GM12875 (cell line): ENCODE measurements at regions not wholly inside any gene's neighbourhood (a gene's known extent, or its start where the extent isn't known, plus 50 kb on each side); places are given as distances from the start of the nearest gene placed in this dataset.
"Not testable (repeated sequence)": the region's sequence is repeated elsewhere in the genome, so short reads cannot be mapped to it uniquely, and the experiment has no call there.

Experiments used
- H3K4me3 ChIP-seq: one replicate; pipeline ENCODE4 v1.5.1; 2011; ENCODE audit warnings: low read depth, low read length, control low read depth
- TF ChIP-seq, protein P1 (sequence below): IDR thresholded peaks from 2 replicates; pipeline ENCODE4 v1.5.1; 2011; ENCODE audit warnings: low read depth, mild to moderate bottlenecking, control low read depth, inconsistent platforms, low read length, moderate library complexity, borderline replicate concordance; ENCODE audit not compliant: insufficient read depth

DNA sequence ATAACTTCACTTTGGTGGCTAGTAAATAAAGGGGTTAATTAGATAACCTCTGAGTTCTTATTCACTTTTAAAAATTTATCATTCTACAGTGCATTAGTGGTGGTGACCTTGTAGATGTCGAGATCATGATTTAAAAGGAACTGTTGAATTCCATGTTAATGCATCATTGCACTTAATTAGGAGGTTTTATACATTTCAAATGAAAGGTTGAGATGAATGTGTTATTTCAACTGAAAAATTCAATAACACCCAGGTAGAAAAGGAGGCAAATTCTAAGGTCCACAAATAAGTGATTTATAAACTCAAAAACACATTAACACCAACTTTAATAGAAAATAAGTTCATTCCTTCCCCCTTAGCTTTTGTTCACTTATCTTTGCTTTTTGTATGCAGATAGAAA is 58.3 kb upstream of the TMEM170B start:
- no peak overlapping the region for H3K4me3 ChIP-seq
- TF ChIP-seq, protein P1, sequence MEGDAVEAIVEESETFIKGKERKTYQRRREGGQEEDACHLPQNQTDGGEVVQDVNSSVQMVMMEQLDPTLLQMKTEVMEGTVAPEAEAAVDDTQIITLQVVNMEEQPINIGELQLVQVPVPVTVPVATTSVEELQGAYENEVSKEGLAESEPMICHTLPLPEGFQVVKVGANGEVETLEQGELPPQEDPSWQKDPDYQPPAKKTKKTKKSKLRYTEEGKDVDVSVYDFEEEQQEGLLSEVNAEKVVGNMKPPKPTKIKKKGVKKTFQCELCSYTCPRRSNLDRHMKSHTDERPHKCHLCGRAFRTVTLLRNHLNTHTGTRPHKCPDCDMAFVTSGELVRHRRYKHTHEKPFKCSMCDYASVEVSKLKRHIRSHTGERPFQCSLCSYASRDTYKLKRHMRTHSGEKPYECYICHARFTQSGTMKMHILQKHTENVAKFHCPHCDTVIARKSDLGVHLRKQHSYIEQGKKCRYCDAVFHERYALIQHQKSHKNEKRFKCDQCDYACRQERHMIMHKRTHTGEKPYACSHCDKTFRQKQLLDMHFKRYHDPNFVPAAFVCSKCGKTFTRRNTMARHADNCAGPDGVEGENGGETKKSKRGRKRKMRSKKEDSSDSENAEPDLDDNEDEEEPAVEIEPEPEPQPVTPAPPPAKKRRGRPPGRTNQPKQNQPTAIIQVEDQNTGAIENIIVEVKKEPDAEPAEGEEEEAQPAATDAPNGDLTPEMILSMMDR = no peak

DNA sequence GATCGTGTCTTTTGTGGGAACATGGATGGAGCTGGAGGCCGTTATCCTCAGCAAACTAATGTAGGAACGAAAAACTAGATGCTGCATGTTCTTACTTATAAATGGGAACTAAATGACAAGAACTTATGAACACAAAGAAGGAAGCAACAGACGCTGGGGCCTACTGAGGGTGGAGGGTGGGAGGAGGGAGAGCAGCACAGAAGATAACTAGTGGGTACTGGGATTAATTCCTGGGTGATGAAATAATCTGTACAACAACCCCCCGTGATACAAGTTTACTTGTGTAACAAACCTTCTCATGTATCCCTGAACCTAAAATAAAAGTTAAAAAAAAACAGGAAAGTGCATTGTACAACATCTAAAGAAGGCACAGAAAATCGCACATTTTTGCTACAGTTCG is 59.0 kb upstream of the TMEM170B start:
- H3K4me3 ChIP-seq = no peak overlapping the region
- TF ChIP-seq, protein P1 = no peak

DNA sequence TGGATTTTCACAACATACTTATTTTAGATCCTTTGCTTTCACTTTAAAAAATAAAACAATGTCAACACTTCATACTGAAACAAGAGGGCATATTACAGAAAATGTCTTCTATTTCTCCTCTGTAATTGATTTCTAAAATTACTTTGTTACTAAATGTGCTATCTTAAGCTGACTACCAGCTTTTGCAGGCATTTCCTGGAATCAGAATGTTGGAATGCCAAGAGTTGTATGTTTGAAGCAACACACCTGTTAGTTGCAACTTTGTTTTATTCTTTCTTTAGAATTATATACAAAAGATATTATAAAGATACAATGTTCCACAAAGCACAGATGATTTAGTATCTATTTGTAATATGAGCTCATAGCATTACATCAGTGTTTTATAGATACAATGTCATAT is 62.5 kb upstream of the TMEM170B start:
- TF ChIP-seq, protein P1 = no peak
- no peak overlapping the region for H3K4me3 ChIP-seq

DNA sequence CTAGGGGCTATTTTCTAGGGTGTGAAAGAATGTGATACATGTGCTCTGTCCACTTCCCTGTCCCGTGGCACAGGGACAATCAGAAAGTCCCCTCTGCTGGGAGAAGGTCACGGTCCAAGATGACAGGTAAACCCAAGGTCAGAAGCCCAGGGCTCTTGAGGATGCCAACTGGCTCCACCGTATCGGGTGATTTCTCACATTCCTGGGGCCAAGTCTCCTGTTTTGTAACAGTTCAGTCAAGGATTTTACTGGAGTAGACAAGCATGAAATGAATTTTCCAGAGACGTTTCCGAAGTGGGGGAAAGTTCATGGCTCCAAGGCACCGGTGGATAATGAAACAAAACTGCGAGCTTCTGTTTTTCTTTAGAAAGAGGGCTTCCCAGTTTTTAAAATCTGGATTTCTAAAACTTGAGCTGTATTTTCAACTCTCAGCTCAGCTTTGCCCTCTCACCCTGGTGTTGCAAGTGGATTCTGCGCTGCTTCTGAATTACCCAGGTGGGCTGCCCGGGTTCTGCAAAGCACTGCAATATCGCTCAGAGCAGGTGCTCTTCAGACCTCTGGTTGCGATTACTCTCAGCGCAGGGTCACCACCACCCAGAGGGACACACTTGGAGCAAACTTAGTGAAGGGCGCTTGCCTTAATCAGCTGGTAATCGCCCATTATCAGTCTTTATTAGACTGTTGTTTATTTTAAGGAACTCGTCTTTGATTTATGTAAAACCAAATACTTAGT is 64.4 kb upstream of the TMEM170B start:
- no peak overlapping the region for H3K4me3 ChIP-seq
- TF ChIP-seq, protein P1 = no peak

DNA sequence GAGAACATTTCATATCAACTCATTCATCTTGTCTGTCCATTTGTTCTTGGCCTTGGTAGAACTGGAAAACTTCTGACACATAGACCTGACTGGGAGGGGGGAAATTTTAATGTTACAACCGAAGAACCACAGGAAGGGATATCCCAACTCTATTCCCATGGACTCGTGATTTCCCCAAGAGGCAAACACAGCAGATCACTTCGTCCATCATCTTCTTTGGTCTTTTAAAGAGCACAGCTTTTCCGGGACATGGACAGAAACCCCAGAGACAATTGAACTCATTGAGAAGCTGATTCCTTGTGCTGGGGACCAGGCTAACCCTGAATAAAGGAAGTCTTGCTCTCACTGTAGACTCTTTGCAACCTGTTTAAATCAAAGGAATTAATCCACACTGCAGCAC is 66.3 kb upstream of the TMEM170B start:
- TF ChIP-seq, protein P1 = no peak
- no peak overlapping the region for H3K4me3 ChIP-seq

DNA sequence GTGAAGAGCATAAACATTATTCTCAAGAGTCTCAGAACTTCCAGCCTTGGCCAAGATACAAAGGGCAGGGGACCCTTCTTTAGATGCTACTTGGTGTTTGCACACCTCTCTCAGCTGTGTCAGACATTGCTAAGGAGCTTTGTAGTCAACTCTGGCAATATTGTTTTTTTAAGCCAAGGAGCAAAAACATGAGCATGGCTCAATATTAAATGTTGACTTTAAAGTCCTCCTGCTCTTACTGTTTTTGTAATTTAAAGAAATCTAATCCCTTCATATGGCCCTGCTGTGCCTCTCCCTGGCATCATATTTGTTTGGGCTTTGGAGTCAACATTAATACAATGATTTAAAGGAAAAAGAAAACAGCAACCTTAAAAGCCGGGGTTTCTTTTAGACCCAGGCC is 67.9 kb upstream of the TMEM170B start:
- no peak overlapping the region for H3K4me3 ChIP-seq
- TF ChIP-seq, protein P1 = no peak

DNA sequence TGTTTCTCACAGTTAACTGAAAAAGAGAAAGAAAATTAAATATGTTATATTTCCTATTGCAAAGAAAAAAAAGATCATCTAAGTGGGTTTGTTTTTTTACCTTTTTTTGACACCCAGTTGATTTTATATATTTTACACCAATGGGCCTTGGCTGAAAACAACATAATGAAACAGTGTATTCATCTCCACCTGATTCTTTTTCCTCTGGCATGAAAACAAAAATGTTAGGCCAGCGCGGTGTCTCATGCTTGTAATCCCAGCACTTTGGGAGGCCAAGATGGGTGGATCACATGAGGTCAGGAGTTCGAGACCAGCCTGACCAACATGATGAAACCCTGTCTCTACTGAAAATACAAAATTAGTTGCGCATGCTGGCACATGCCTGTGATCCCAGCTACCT is 69.3 kb upstream of the TMEM170B start:
- H3K4me3 ChIP-seq = not testable (repeated sequence)

DNA sequence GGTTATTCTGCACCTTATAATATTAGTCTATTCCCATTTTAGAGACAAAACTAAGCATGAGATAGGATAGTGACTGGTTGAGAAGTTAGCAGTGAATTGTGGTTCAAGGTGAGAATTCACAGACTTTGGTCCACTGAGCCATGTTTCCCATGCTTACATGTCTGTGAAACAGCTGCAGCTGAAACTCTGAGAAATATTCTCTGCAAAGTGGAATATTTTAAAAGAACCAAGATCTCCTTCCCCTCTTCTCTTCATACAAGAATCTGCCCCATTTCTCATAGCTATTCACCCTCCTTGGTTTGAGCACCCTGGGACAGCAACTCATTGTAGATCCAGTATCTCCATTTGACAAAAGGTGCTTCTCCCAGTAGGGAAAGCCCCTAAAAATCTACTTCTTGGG is 70.2 kb upstream of the TMEM170B start:
- TF ChIP-seq, protein P1 = no peak
- no peak overlapping the region for H3K4me3 ChIP-seq
